ENCODE measurements at regions not wholly inside any gene's neighbourhood (a gene's known extent, or its start where the extent isn't known, plus 50 kb on each side); places are given as distances from the start of the nearest gene placed in this dataset.

GRCh38 chr14:105867961-105868599 is 341.7 kb downstream of the TMEM121 start:
- TF ChIP-seq POLR2A (IDR thresholded peaks at IDR 0.05; ENCODE audit: low read depth, low read length) (no peak), POLR2AphosphoS5 (IDR thresholded peaks at IDR 0.05; ENCODE audit: low read depth, low read length) (no peak)
